ENCODE measurements at regions not wholly inside any gene's neighbourhood (a gene's known extent, or its start where the extent isn't known, plus 50 kb on each side); places are given as distances from the start of the nearest gene placed in this dataset.

DNA sequence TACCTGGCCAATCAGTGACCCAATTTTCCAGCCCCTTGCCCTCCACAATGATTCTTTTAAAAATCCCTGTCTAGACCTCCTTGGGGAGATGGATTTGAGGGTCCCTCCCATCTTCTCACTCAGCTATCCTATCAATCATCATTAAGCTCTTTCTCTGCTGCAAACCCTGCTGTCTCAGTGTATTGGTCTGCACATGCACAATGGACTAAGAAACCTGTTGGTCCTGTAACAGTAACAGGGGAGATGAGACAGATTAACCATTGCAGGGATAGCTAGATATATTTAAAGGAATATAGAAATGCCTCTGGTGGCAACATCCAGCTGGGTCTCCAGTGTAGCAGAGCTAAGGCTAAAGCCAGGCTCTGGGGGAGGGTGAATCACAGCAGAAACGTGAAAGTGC lies 74.6 kb upstream of the CHRNA7 start (continued):
- TF ChIP-seq, protein P1, sequence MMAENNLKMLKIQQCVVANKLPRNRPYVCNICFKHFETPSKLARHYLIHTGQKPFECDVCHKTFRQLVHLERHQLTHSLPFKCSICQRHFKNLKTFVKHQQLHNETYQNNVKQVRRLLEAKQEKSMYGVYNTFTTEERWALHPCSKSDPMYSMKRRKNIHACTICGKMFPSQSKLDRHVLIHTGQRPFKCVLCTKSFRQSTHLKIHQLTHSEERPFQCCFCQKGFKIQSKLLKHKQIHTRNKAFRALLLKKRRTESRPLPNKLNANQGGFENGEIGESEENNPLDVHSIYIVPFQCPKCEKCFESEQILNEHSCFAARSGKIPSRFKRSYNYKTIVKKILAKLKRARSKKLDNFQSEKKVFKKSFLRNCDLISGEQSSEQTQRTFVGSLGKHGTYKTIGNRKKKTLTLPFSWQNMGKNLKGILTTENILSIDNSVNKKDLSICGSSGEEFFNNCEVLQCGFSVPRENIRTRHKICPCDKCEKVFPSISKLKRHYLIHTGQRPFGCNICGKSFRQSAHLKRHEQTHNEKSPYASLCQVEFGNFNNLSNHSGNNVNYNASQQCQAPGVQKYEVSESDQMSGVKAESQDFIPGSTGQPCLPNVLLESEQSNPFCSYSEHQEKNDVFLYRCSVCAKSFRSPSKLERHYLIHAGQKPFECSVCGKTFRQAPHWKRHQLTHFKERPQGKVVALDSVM (CRISPR knock-in tag; IDR thresholded peaks at IDR 0.05), result no peak
- TF ChIP-seq, protein P2, sequence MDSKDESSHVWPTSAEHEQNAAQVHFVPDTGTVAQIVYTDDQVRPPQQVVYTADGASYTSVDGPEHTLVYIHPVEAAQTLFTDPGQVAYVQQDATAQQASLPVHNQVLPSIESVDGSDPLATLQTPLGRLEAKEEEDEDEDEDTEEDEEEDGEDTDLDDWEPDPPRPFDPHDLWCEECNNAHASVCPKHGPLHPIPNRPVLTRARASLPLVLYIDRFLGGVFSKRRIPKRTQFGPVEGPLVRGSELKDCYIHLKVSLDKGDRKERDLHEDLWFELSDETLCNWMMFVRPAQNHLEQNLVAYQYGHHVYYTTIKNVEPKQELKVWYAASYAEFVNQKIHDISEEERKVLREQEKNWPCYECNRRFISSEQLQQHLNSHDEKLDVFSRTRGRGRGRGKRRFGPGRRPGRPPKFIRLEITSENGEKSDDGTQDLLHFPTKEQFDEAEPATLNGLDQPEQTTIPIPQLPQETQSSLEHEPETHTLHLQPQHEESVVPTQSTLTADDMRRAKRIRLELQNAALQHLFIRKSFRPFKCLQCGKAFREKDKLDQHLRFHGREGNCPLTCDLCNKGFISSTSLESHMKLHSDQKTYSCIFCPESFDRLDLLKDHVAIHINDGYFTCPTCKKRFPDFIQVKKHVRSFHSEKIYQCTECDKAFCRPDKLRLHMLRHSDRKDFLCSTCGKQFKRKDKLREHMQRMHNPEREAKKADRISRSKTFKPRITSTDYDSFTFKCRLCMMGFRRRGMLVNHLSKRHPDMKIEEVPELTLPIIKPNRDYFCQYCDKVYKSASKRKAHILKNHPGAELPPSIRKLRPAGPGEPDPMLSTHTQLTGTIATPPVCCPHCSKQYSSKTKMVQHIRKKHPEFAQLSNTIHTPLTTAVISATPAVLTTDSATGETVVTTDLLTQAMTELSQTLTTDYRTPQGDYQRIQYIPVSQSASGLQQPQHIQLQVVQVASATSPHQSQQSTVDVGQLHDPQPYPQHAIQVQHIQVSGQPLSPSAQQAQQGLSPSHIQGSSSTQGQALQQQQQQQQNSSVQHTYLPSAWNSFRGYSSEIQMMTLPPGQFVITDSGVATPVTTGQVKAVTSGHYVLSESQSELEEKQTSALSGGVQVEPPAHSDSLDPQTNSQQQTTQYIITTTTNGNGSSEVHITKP (CRISPR knock-in tag; IDR thresholded peaks at IDR 0.05; ENCODE audit: low read depth), result no peak
- TF ChIP-seq JARID2 (CRISPR knock-in tag; IDR thresholded peaks at IDR 0.05; ENCODE audit: insufficient replicate concordance) (no peak), ZNF337 (CRISPR knock-in tag; IDR thresholded peaks at IDR 0.05; ENCODE audit: borderline replicate concordance, low read depth) (no peak), PCBP1 (IDR thresholded peaks at IDR 0.05; ENCODE audit: borderline replicate concordance, low read depth, low read length) (no peak), KMT2B (CRISPR knock-in tag; IDR thresholded peaks at IDR 0.05) (no peak), POGZ (CRISPR knock-in tag; IDR thresholded peaks at IDR 0.05) (no peak), CBX2 (IDR thresholded peaks at IDR 0.05; ENCODE audit: low read depth, low read length) (no peak), CBX2 (CRISPR knock-in tag; IDR thresholded peaks at IDR 0.05; ENCODE audit: low read depth) (no peak), ZNF780A (CRISPR knock-in tag; IDR thresholded peaks at IDR 0.05) (no peak), CEBPG (CRISPR knock-in tag; IDR thresholded peaks at IDR 0.05) (no peak)
- TF ChIP-seq, protein P3, sequence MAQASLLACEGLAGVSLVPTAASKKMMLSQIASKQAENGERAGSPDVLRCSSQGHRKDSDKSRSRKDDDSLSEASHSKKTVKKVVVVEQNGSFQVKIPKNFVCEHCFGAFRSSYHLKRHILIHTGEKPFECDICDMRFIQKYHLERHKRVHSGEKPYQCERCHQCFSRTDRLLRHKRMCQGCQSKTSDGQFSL (CRISPR knock-in tag; IDR thresholded peaks at IDR 0.05), result no peak
- TF ChIP-seq, protein P4, sequence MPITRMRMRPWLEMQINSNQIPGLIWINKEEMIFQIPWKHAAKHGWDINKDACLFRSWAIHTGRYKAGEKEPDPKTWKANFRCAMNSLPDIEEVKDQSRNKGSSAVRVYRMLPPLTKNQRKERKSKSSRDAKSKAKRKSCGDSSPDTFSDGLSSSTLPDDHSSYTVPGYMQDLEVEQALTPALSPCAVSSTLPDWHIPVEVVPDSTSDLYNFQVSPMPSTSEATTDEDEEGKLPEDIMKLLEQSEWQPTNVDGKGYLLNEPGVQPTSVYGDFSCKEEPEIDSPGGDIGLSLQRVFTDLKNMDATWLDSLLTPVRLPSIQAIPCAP (CRISPR knock-in tag; IDR thresholded peaks at IDR 0.05; ENCODE audit: low read depth), result no peak
- TF ChIP-seq, protein P5, sequence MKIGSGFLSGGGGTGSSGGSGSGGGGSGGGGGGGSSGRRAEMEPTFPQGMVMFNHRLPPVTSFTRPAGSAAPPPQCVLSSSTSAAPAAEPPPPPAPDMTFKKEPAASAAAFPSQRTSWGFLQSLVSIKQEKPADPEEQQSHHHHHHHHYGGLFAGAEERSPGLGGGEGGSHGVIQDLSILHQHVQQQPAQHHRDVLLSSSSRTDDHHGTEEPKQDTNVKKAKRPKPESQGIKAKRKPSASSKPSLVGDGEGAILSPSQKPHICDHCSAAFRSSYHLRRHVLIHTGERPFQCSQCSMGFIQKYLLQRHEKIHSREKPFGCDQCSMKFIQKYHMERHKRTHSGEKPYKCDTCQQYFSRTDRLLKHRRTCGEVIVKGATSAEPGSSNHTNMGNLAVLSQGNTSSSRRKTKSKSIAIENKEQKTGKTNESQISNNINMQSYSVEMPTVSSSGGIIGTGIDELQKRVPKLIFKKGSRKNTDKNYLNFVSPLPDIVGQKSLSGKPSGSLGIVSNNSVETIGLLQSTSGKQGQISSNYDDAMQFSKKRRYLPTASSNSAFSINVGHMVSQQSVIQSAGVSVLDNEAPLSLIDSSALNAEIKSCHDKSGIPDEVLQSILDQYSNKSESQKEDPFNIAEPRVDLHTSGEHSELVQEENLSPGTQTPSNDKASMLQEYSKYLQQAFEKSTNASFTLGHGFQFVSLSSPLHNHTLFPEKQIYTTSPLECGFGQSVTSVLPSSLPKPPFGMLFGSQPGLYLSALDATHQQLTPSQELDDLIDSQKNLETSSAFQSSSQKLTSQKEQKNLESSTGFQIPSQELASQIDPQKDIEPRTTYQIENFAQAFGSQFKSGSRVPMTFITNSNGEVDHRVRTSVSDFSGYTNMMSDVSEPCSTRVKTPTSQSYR (CRISPR knock-in tag; IDR thresholded peaks at IDR 0.05; ENCODE audit: borderline replicate concordance), result no peak

Data from HepG2 (cell line).